Activated CD8-positive, alpha-beta T cell treated with anti-CD3 and anti-CD28 coated beads, Interleukin-2, amount 10 ng/mL, durations not matched to agents 7 days and 5 days (primary cell): ENCODE measurements at regions not wholly inside any gene's neighbourhood (a gene's known extent, or its start where the extent isn't known, plus 50 kb on each side); places are given as distances from the start of the nearest gene placed in this dataset.

Experiments
- ATAC-seq: fragments of 150-1000 bp; cut with Tn5 transposase; one replicate; pipeline ENCODE4 v1.10.0; 2021; ENCODE audit warnings: moderate library complexity
- CTCF ChIA-PET: fragments of 350-600 bp; sonication (Branson Sonifier 250); formaldehyde crosslinking; loops from one replicate; lab custom pipeline; 2021; ENCODE audit warnings: antibody characterized with exemption; lab: Charles Lee
- POLR2A ChIA-PET: fragments of 350-600 bp; sonication (Branson Sonifier 250); formaldehyde crosslinking; loops from one replicate; lab custom pipeline; 2021; ENCODE audit warnings: antibody characterized with exemption; lab: Charles Lee
- DNase-seq: peaks from one replicate; pipeline ENCODE4 v3.0.0-alpha.2; 2020
- H3K27ac Mint-ChIP-seq: one replicate; pipeline ENCODE4 v1.8.0; 2021; ENCODE audit warnings: mild to moderate bottlenecking, mixed read lengths
- H3K27me3 Mint-ChIP-seq: one replicate; pipeline ENCODE4 v1.8.0; 2021; ENCODE audit warnings: low read depth, mixed read lengths
- H3K36me3 Mint-ChIP-seq: one replicate; pipeline ENCODE4 v1.8.0; 2021; ENCODE audit warnings: low read depth, mixed read lengths
- H3K4me1 Mint-ChIP-seq: one replicate; pipeline ENCODE4 v1.8.0; 2021; ENCODE audit warnings: low read depth, mixed read lengths
- H3K4me3 Mint-ChIP-seq: one replicate; pipeline ENCODE4 v1.8.0; 2021; ENCODE audit warnings: mild to moderate bottlenecking, mixed read lengths
- H3K9me3 Mint-ChIP-seq: one replicate; pipeline ENCODE4 v1.8.0; 2022; ENCODE audit warnings: mixed read lengths; ENCODE audit not compliant: insufficient read depth

DNA sequence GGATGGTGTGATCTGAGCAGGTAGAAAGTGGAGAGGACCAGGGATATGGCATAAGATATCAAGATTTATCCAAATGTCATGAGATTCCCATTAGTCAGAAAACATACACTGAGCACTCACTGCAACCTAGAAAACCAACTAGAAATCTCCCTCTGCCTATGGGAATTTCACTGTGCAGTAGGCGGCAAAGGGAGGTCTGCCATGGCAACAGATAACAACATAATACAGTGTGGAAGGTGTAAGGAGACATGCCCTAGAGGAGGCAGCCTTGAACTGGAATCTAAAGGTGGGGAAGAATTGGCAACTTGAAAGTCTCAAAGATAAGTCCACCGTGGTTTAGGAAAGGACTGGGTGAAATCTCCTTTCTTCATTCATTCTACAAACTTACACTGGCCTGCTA lies 238.4 kb downstream of the ATG4C start:
- DNase-seq (no peak), ATAC-seq (no peak)
- Mint-ChIP-seq H3K4me1 (no peaks in the 10 kb centered on the region), H3K27me3 (no peaks in the 10 kb centered on the region), H3K36me3 (no peaks in the 10 kb centered on the region), H3K9me3 (no peaks in the 10 kb centered on the region), H3K4me3 (no peak overlapping the region), H3K27ac (no peak overlapping the region)
- ChIA-PET POLR2A (no interaction called here), CTCF (no interaction called here)

DNA sequence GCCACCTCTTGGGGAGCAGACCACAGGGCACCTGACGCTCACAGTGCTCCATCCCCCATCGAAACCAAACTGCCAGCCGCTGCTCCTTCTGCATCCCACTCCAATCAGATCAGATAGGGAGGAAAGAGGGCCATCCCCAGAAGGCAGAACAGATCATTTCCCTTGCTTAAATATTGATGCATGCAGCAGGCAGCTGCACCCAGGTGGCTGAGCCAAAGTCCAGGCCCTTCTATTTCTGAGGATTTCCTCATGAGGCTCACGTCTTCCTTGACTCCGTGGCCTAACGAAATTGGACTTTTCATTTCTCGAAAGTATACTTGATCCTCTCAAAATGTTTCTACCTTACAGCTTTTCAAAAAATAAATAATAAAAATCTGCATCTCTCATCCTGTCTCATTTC lies 239.2 kb downstream of the ATG4C start:
- POLR2A ChIA-PET: no interaction called here
- H3K4me1 Mint-ChIP-seq: no peaks in the 10 kb centered on the region
- H3K27me3 Mint-ChIP-seq: no peaks in the 10 kb centered on the region
- ATAC-seq: no peak
- H3K9me3 Mint-ChIP-seq: no peaks in the 10 kb centered on the region
- no peak overlapping the region for H3K27ac Mint-ChIP-seq
- DNase-seq: no peak
- H3K36me3 Mint-ChIP-seq: no peaks in the 10 kb centered on the region
- CTCF ChIA-PET: no interaction called here
- no peak overlapping the region for H3K4me3 Mint-ChIP-seq

GRCh38 chr1:63023637-63024036 lies 239.7 kb downstream of the ATG4C start:
- no peak for DNase-seq
- H3K9me3 Mint-ChIP-seq: no peaks in the 10 kb centered on the region
- H3K4me3 Mint-ChIP-seq: no peak overlapping the region
- H3K36me3 Mint-ChIP-seq: no peaks in the 10 kb centered on the region
- POLR2A ChIA-PET: no interaction called here
- CTCF ChIA-PET: no interaction called here
- no peaks in the 10 kb centered on the region for H3K4me1 Mint-ChIP-seq
- H3K27ac Mint-ChIP-seq: no peak overlapping the region
- no peaks in the 10 kb centered on the region for H3K27me3 Mint-ChIP-seq
- ATAC-seq: no peak

DNA sequence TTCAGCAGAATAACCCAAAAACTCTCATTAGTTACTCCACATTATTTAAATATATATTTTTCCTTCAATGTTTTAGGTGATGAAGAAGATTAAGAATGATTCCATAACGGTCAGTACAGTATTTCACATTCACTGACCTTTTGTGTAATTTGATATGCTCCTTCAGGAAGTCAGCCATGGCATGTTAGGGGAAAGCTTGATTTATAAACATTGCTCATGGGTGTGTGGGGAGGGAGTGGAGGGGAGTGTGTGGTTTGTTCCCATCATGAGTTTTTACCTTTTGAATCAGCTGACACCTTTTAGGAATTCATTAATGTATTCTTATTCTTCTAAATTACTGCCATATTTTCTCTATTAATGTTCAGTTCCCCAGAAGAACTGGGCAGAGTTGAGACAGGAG lies 240.2 kb downstream of the ATG4C start:
- Mint-ChIP-seq H3K4me3 (no peak overlapping the region), H3K4me1 (no peaks in the 10 kb centered on the region), H3K27me3 (no peaks in the 10 kb centered on the region), H3K9me3 (no peaks in the 10 kb centered on the region), H3K27ac (no peak overlapping the region), H3K36me3 (no peaks in the 10 kb centered on the region)
- POLR2A ChIA-PET: no interaction called here
- ATAC-seq: no peak
- DNase-seq: no peak
- CTCF ChIA-PET: no interaction called here

- no peak overlapping the region for H3K27ac Mint-ChIP-seq
- H3K36me3 Mint-ChIP-seq: no peaks in the 10 kb centered on the region
- H3K4me1 Mint-ChIP-seq: no peaks in the 10 kb centered on the region
- ChIA-PET POLR2A (no interaction called here), CTCF (no interaction called here)
- no peak overlapping the region for H3K4me3 Mint-ChIP-seq
- no peaks in the 10 kb centered on the region for H3K27me3 Mint-ChIP-seq
- DNase-seq: no peak
- no peak for ATAC-seq
- no peaks in the 10 kb centered on the region for H3K9me3 Mint-ChIP-seq
Measured at GRCh38 chr1:63027176-63027575, 243.2 kb downstream of the ATG4C start.

DNA sequence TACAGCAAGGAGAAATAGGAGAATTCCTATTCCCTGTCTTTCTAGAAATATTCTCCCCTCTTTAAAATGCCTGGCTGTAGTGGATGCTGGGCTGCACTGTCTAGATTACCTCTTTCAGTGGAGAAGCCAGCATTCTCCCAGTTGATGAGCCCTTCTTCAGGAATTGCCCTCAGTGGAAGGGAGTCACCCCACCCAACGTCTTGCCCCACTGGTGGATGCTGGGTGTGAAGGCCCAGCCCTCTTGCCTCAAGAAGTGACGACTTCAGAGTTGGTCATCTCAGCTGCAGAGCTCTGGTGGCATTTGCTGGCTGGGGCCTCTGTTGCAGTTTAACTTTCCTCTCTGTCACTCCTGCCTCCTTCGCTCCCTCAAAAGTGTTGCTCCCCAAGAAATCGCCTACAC lies 248.2 kb downstream of the ATG4C start:
- H3K27ac Mint-ChIP-seq: no peak overlapping the region
- H3K27me3 Mint-ChIP-seq: no peaks in the 10 kb centered on the region
- ChIA-PET CTCF (no interaction called here), POLR2A (no interaction called here)
- no peak for ATAC-seq
- H3K4me1 Mint-ChIP-seq: no peaks in the 10 kb centered on the region
- H3K4me3 Mint-ChIP-seq: no peak overlapping the region
- no peaks in the 10 kb centered on the region for H3K9me3 Mint-ChIP-seq
- no peaks in the 10 kb centered on the region for H3K36me3 Mint-ChIP-seq
- DNase-seq: no peak

DNA sequence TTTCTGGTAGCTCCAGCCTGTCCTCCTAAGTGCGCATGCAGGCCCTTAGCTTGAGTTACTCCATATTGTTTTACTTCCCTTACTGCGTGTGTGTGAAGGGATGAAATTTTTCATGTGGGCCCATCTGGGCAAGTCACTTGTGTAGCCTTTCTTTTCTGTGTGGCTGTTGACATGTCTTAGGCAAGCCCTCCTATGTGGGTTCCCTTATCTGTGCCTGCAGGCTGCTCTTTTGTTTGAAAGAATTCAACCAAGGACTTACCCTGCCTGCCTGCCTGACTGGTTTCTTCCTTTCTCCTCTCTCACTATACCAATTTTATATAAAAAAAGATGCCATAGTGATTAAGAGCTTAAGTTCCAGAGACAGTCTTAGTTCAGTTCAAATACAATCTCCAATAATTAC lies 249.3 kb downstream of the ATG4C start:
- no peak overlapping the region for H3K4me3 Mint-ChIP-seq
- ChIA-PET POLR2A (no interaction called here), CTCF (no interaction called here)
- H3K9me3 Mint-ChIP-seq: no peaks in the 10 kb centered on the region
- no peak overlapping the region for H3K27ac Mint-ChIP-seq
- H3K4me1 Mint-ChIP-seq: no peaks in the 10 kb centered on the region
- ATAC-seq: no peak
- DNase-seq: no peak
- H3K27me3 Mint-ChIP-seq: no peaks in the 10 kb centered on the region
- no peaks in the 10 kb centered on the region for H3K36me3 Mint-ChIP-seq

- Mint-ChIP-seq H3K4me1 (no peaks in the 10 kb centered on the region), H3K4me3 (no peak overlapping the region), H3K36me3 (no peaks in the 10 kb centered on the region), H3K27me3 (no peaks in the 10 kb centered on the region), H3K9me3 (no peaks in the 10 kb centered on the region), H3K27ac (no peak overlapping the region)
- CTCF ChIA-PET: no interaction called here
- no peak for ATAC-seq
- POLR2A ChIA-PET: no interaction called here
- no peak for DNase-seq
Measured at GRCh38 chr1:63034256-63034655, 250.3 kb downstream of the ATG4C start.

- DNase-seq (no peak), ATAC-seq (no peak)
- Mint-ChIP-seq H3K4me3 (no peak overlapping the region), H3K4me1 (no peaks in the 10 kb centered on the region), H3K27ac (no peak overlapping the region), H3K36me3 (no peaks in the 10 kb centered on the region), H3K9me3 (no peaks in the 10 kb centered on the region), H3K27me3 (no peaks in the 10 kb centered on the region)
- ChIA-PET CTCF (no interaction called here), POLR2A (no interaction called here)
Measured at GRCh38 chr1:63038586-63038985, 254.7 kb downstream of the ATG4C start.

DNA sequence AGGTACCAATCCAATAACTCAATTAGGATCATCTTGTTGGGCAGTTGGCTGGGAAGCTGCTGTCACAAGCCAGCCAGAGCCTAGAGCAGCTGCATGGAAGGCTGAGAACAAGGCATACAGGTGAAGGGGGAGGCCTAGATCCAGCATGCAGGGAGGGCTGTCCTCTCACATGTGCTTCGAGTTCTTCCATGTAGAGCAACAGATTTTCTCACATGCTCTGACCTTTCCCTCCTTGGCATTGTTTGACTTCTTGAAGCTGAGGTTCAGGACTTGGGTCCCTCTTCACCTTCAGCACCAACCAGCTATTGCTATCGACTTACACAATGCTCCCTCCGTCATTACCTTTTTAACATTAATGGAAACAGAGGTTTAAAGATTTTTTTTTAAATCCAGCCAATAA lies 257.7 kb downstream of the ATG4C start:
- H3K4me1 Mint-ChIP-seq: no peaks in the 10 kb centered on the region
- H3K9me3 Mint-ChIP-seq: no peaks in the 10 kb centered on the region
- no peak overlapping the region for H3K4me3 Mint-ChIP-seq
- ChIA-PET CTCF (no interaction called here), POLR2A (no interaction called here)
- no peaks in the 10 kb centered on the region for H3K27me3 Mint-ChIP-seq
- ATAC-seq: no peak
- H3K27ac Mint-ChIP-seq: no peak overlapping the region
- no peak for DNase-seq
- no peaks in the 10 kb centered on the region for H3K36me3 Mint-ChIP-seq

- Mint-ChIP-seq H3K9me3 (no peaks in the 10 kb centered on the region), H3K27me3 (no peaks in the 10 kb centered on the region), H3K27ac (no peak overlapping the region), H3K4me3 (no peak overlapping the region), H3K36me3 (no peaks in the 10 kb centered on the region), H3K4me1 (no peaks in the 10 kb centered on the region)
- ChIA-PET CTCF (no interaction called here), POLR2A (no interaction called here)
- DNase-seq (no peak), ATAC-seq (no peak)
Measured at GRCh38 chr1:63042278-63042677, 258.3 kb downstream of the ATG4C start.

- Mint-ChIP-seq H3K4me1 (no peaks in the 10 kb centered on the region), H3K36me3 (no peaks in the 10 kb centered on the region), H3K9me3 (no peaks in the 10 kb centered on the region), H3K4me3 (no peak overlapping the region), H3K27ac (no peak overlapping the region), H3K27me3 (peaks cover 5% of the 10 kb centered on the region)
- DNase-seq: no peak
- no peak for ATAC-seq
- CTCF ChIA-PET: no interaction called here
- POLR2A ChIA-PET: no interaction called here
Measured at GRCh38 chr1:63046539-63046938, 262.6 kb downstream of the ATG4C start.

GRCh38 chr1:63049135-63049534 lies 265.2 kb downstream of the ATG4C start:
- Mint-ChIP-seq H3K9me3 (no peaks in the 10 kb centered on the region), H3K27ac (no peak overlapping the region), H3K4me1 (no peaks in the 10 kb centered on the region), H3K4me3 (no peak overlapping the region), H3K36me3 (no peaks in the 10 kb centered on the region), H3K27me3 (peaks cover 5% of the 10 kb centered on the region)
- DNase-seq: no peak
- ATAC-seq: no peak
- ChIA-PET CTCF (no interaction called here), POLR2A (no interaction called here)
